Duodenal mucosa (tissue), 2 donors: ENCODE measurements at regions not wholly inside any gene's neighbourhood (a gene's known extent, or its start where the extent isn't known, plus 50 kb on each side); places are given as distances from the start of the nearest gene placed in this dataset.
"Not testable (repeated sequence)": the region's sequence is repeated elsewhere in the genome, so short reads cannot be mapped to it uniquely, and the experiment has no call there.

Experiments used
- H3K27ac ChIP-seq: one replicate; pipeline ENCODE4 v1.7.0; 2013; ENCODE audit warnings: low read depth, low read length
- H3K27me3 ChIP-seq, 2 donors: one replicate each; pipeline ENCODE4 v1.7.0; 2013; ENCODE audit warnings: low read length in 2 of 2, control low read depth in 1 of 2; ENCODE audit not compliant: insufficient read depth in 2 of 2, control insufficient read depth in 1 of 2
- H3K36me3 ChIP-seq, 2 donors: one replicate each; pipeline ENCODE4 v1.7.0; 2013; ENCODE audit warnings: low read length in 2 of 2, control low read depth in 1 of 2; ENCODE audit not compliant: insufficient read depth in 2 of 2, control insufficient read depth in 1 of 2
- H3K4me1 ChIP-seq, 2 donors: one replicate each; pipeline ENCODE4 v1.7.0; 2013; ENCODE audit warnings: low read length in 2 of 2, control low read depth in 1 of 2; ENCODE audit not compliant: insufficient read depth in 2 of 2, control insufficient read depth in 1 of 2
- H3K4me3 ChIP-seq, 2 donors: one replicate each; pipeline ENCODE4 v1.7.0; 2013; ENCODE audit warnings: low read length in 2 of 2, low read depth in 1 of 2
- H3K9ac ChIP-seq, 2 donors: one replicate each; pipeline ENCODE4 v1.7.0; 2013; ENCODE audit warnings: low read length in 2 of 2, low read depth in 1 of 2
- H3K9me3 ChIP-seq, 2 donors: one replicate each; pipeline ENCODE4 v1.7.0; 2013; ENCODE audit warnings: low read length in 2 of 2, control low read depth in 1 of 2; ENCODE audit not compliant: control insufficient read depth in 1 of 2

- Histone ChIP-seq H3K9me3 (peaks cover 0 to 6% of the 10 kb centered on the region in 2 donors), H3K4me3 (no peak overlapping the region), H3K27ac (no peak overlapping the region), H3K36me3 (no peaks in the 10 kb centered on the region), H3K4me1 (no peaks in the 10 kb centered on the region), H3K27me3 (no peaks in the 10 kb centered on the region), H3K9ac (no peak overlapping the region)
Observed at GRCh38 chr20:2219481-2220006, 76.3 kb upstream of the TGM3 start.

DNA sequence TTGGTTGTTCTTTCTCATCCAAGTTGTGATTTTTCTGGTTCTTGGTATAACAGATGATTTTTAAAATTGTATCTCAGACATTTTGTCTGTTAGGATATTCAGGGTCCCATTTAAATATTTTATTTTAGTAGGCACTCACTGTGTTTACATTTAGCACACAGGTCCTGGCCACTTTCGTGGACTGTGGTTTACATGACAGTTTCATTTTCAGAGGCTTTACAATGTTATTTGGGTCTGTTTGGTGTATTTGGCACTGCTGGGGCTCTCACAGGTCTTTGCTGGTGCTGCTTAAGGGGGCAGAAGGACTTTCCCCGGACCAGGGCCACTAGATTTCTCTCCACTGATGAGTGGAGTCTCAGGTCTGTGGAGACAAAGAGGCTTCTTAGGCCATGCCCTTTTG is 75.5 kb upstream of the TGM3 start:
- Histone ChIP-seq H3K4me3 (no peak overlapping the region), H3K9ac (no peak overlapping the region), H3K27me3 (no peaks in the 10 kb centered on the region), H3K9me3 (peaks cover 0 to 6% of the 10 kb centered on the region in 2 donors), H3K4me1 (no peaks in the 10 kb centered on the region), H3K36me3 (no peaks in the 10 kb centered on the region), H3K27ac (no peak overlapping the region)

- Histone ChIP-seq H3K4me3 (no peak overlapping the region), H3K27me3 (no peaks in the 10 kb centered on the region), H3K4me1 (no peaks in the 10 kb centered on the region), H3K27ac (no peak overlapping the region), H3K9ac (no peak overlapping the region), H3K36me3 (no peaks in the 10 kb centered on the region), H3K9me3 (peaks cover 0 to 6% of the 10 kb centered on the region in 2 donors)
Observed at GRCh38 chr20:2221921-2222320, 73.9 kb upstream of the TGM3 start.

GRCh38 chr20:2223558-2224367 is 72.0 kb upstream of the TGM3 start:
- no peak overlapping the region for H3K9ac ChIP-seq
- H3K4me3 ChIP-seq = no peak overlapping the region
- H3K4me1 ChIP-seq = no peaks in the 10 kb centered on the region
- H3K27me3 ChIP-seq = no peaks in the 10 kb centered on the region
- H3K9me3 ChIP-seq = peaks cover 0 to 6% of the 10 kb centered on the region in 2 donors
- no peaks in the 10 kb centered on the region for H3K36me3 ChIP-seq
- no peak overlapping the region for H3K27ac ChIP-seq

DNA sequence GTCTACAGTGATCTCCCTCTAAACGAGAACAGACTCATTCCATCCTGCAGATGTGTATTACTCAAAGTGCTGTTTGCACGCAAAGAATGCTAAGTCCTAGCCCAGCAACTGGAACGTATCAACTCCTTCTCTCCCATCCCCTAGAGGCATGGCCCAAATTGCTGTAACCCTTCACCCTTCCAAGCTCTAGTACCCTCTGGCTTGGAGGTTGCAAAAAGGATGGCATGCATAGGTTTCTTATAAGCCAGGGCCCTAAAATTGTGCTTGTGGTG is 71.5 kb upstream of the TGM3 start:
- no peaks in the 10 kb centered on the region for H3K4me1 ChIP-seq
- H3K9me3 ChIP-seq = peaks cover 0 to 6% of the 10 kb centered on the region in 2 donors
- H3K9ac ChIP-seq = no peak overlapping the region
- H3K27ac ChIP-seq = no peak overlapping the region
- H3K36me3 ChIP-seq = no peaks in the 10 kb centered on the region
- no peak overlapping the region for H3K4me3 ChIP-seq
- no peaks in the 10 kb centered on the region for H3K27me3 ChIP-seq

GRCh38 chr20:2227285-2227684 is 68.5 kb upstream of the TGM3 start:
- H3K36me3 ChIP-seq, H3K4me3 ChIP-seq, H3K27me3 ChIP-seq, H3K4me1 ChIP-seq, H3K9ac ChIP-seq, H3K27ac ChIP-seq, H3K9me3 ChIP-seq: not testable (repeated sequence)

DNA sequence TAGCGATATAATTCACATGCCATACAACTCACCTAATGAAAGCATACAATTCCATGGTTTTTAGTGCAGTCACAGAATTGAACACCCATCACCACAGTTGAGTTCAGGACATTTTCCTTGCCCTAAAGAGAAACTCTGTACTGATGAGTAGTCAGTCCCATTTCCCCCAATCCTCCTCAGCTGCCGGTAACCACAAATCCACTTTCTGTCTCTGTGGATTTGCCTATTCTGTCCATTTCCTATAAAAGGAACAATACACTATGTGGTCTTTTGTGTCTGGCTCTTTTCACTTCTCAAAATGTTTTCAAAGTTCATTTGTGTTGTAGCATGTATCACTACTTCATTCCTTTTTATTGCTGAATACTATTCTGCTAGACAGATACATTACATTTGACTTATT is 67.9 kb upstream of the TGM3 start:
- Histone ChIP-seq H3K4me1 (no peaks in the 10 kb centered on the region), H3K9me3 (no peaks in the 10 kb centered on the region), H3K27me3 (no peaks in the 10 kb centered on the region), H3K27ac (no peak overlapping the region), H3K36me3 (no peaks in the 10 kb centered on the region), H3K4me3 (no peak overlapping the region), H3K9ac (no peak overlapping the region)

DNA sequence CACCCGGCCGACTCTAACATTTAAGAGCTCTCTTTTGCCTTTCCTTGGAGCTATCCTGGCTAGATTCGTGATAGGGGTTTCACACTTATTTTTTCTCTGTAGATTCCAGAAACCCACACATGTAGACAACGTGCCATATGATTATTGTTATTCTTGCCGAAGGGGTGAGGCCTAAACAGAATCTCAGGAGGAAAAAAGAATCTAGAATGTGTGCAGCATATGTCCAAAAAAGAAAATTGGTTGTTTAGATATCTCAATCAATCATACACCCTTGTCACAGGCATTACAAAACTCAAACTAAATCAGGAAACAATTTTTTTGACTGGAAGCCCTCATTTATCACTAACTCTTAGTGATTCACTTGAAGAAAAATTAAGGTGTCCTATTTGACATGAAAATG is 66.9 kb upstream of the TGM3 start:
- Histone ChIP-seq H3K27ac (no peak overlapping the region), H3K4me1 (no peaks in the 10 kb centered on the region), H3K4me3 (no peak overlapping the region), H3K9me3 (no peaks in the 10 kb centered on the region), H3K9ac (no peak overlapping the region), H3K27me3 (no peaks in the 10 kb centered on the region), H3K36me3 (no peaks in the 10 kb centered on the region)

GRCh38 chr20:2230726-2231488 is 64.9 kb upstream of the TGM3 start:
- no peak overlapping the region for H3K27ac ChIP-seq
- H3K4me3 ChIP-seq = no peak overlapping the region
- no peaks in the 10 kb centered on the region for H3K36me3 ChIP-seq
- H3K27me3 ChIP-seq = no peaks in the 10 kb centered on the region
- H3K9ac ChIP-seq = no peak overlapping the region
- H3K9me3 ChIP-seq = no peaks in the 10 kb centered on the region
- H3K4me1 ChIP-seq = no peaks in the 10 kb centered on the region

- Histone ChIP-seq H3K27ac (no peak overlapping the region), H3K36me3 (no peaks in the 10 kb centered on the region), H3K4me1 (no peaks in the 10 kb centered on the region), H3K27me3 (no peaks in the 10 kb centered on the region), H3K9me3 (no peaks in the 10 kb centered on the region), H3K4me3 (no peak overlapping the region), H3K9ac (no peak overlapping the region)
Observed at GRCh38 chr20:2231701-2232100, 64.1 kb upstream of the TGM3 start.
